ENCODE measurements at regions not wholly inside any gene's neighbourhood (a gene's known extent, or its start where the extent isn't known, plus 50 kb on each side); places are given as distances from the start of the nearest gene placed in this dataset.

- Histone ChIP-seq H3K27ac (no peak overlapping the region), H3K27me3 (ENCODE audit: insufficient read depth, low read depth, severe bottlenecking) (no peaks in the 10 kb centered on the region), H3K9me3 (ENCODE audit: severe bottlenecking) (no peaks in the 10 kb centered on the region), H3K4me3 (ENCODE audit: low read depth, low read length) (no peak overlapping the region), H3K36me3 (no peaks in the 10 kb centered on the region)
- no peak for DNase-seq
- no peak for TF ChIP-seq CTCF (IDR thresholded peaks at IDR 0.05; ENCODE audit: low read depth, low read length)
These were observed 85.1 kb downstream of the KLF6 start for GRCh38 chr10:3699916-3700315.

GRCh38 chr10:3698312-3698711, 86.7 kb downstream of the KLF6 start:
- DNase-seq, result no peak
- no peak for TF ChIP-seq CTCF (IDR thresholded peaks at IDR 0.05; ENCODE audit: low read depth, low read length)
- Histone ChIP-seq H3K27me3 (ENCODE audit: insufficient read depth, low read depth, severe bottlenecking) (no peaks in the 10 kb centered on the region), H3K27ac (no peak overlapping the region), H3K4me3 (ENCODE audit: low read depth, low read length) (no peak overlapping the region), H3K36me3 (no peaks in the 10 kb centered on the region), H3K9me3 (ENCODE audit: severe bottlenecking) (no peaks in the 10 kb centered on the region)

GRCh38 chr10:3693698-3694080, 91.3 kb downstream of the KLF6 start:
- Histone ChIP-seq H3K27ac (no peak overlapping the region), H3K36me3 (no peaks in the 10 kb centered on the region), H3K9me3 (ENCODE audit: severe bottlenecking) (no peaks in the 10 kb centered on the region), H3K27me3 (ENCODE audit: insufficient read depth, low read depth, severe bottlenecking) (no peaks in the 10 kb centered on the region), H3K4me3 (ENCODE audit: low read depth, low read length) (peak overlapping the region; percentile 25; the same call in 1 of the 2 replicates)
- no peak for DNase-seq
- TF ChIP-seq CTCF (IDR thresholded peaks at IDR 0.05; ENCODE audit: low read depth, low read length), result no peak

GRCh38 chr10:3693022-3693697, 91.8 kb downstream of the KLF6 start:
- Histone ChIP-seq H3K27ac (peak overlapping the region; percentile 56), H3K36me3 (no peaks in the 10 kb centered on the region), H3K27me3 (ENCODE audit: insufficient read depth, low read depth, severe bottlenecking) (no peaks in the 10 kb centered on the region), H3K4me3 (ENCODE audit: low read depth, low read length) (peak overlapping the region; percentile 25), H3K9me3 (ENCODE audit: severe bottlenecking) (no peaks in the 10 kb centered on the region)
- TF ChIP-seq CTCF (IDR thresholded peaks at IDR 0.05; ENCODE audit: low read depth, low read length), result no peak
- peak; percentile 39 for DNase-seq

- peak overlapping the region; percentile 56 for H3K27ac ChIP-seq
- no peaks in the 10 kb centered on the region for H3K27me3 ChIP-seq (ENCODE audit: insufficient read depth, low read depth, severe bottlenecking)
- no peak for TF ChIP-seq CTCF (IDR thresholded peaks at IDR 0.05; ENCODE audit: low read depth, low read length)
- H3K4me3 ChIP-seq (ENCODE audit: low read depth, low read length), result peak overlapping the region; percentile 25
- H3K36me3 ChIP-seq, result no peaks in the 10 kb centered on the region
- peak; percentile 47 for DNase-seq
- no peaks in the 10 kb centered on the region for H3K9me3 ChIP-seq (ENCODE audit: severe bottlenecking)
These were observed 92.5 kb downstream of the KLF6 start for GRCh38 chr10:3692387-3692999.

All from WERI-Rb-1 (cell line).